ENCODE measurements at regions not wholly inside any gene's neighbourhood (a gene's known extent, or its start where the extent isn't known, plus 50 kb on each side); places are given as distances from the start of the nearest gene placed in this dataset.

DNA sequence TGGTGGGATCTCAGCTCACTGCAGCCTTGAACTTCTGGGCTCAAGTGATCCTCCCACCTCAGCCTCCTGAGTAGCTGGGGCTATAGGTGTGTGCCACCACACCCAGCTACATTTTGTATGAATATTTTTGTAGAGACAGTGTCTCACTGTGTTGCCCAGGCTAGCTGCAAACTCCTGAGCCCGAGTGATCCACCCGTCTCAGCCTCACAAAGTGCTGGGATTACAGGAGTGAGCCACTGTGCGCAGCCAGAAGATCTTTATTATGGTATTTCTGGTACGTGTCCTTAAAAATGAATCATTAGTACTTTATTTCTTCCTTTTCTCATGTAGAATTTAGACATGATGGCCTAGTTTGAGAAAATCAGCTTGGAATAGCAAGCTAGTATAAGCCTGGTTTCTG lies 153.3 kb downstream of the BCHE start:
- TF ChIP-seq, protein P1, sequence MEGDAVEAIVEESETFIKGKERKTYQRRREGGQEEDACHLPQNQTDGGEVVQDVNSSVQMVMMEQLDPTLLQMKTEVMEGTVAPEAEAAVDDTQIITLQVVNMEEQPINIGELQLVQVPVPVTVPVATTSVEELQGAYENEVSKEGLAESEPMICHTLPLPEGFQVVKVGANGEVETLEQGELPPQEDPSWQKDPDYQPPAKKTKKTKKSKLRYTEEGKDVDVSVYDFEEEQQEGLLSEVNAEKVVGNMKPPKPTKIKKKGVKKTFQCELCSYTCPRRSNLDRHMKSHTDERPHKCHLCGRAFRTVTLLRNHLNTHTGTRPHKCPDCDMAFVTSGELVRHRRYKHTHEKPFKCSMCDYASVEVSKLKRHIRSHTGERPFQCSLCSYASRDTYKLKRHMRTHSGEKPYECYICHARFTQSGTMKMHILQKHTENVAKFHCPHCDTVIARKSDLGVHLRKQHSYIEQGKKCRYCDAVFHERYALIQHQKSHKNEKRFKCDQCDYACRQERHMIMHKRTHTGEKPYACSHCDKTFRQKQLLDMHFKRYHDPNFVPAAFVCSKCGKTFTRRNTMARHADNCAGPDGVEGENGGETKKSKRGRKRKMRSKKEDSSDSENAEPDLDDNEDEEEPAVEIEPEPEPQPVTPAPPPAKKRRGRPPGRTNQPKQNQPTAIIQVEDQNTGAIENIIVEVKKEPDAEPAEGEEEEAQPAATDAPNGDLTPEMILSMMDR (IDR thresholded peaks at IDR 0.05 in 2 of 3, conservative IDR thresholded peaks at IDR 0.05 in 1 of 3; ENCODE audit: insufficient read depth in 2 of 3, low read depth in 1 of 3, low read length in 3 of 3), result no peak
- TF ChIP-seq YY1 (IDR thresholded peaks at IDR 0.05; ENCODE audit: borderline replicate concordance in 1 of 3, control insufficient read depth in 1 of 3, extremely low read depth in 1 of 3, insufficient read depth in 3 of 3, insufficient read length in 1 of 3, insufficient replicate concordance in 2 of 3, low read depth in 1 of 3, low read length in 2 of 3) (no peak), ZNF184 (CRISPR knock-in tag; IDR thresholded peaks at IDR 0.05) (no peak), JUNB (CRISPR knock-in tag; conservative IDR thresholded peaks at IDR 0.05) (no peak), ZNF696 (CRISPR knock-in tag; conservative IDR thresholded peaks at IDR 0.05) (no peak), LCOR (CRISPR knock-in tag; IDR thresholded peaks at IDR 0.05) (no peak), ZBTB34 (CRISPR knock-in tag; IDR thresholded peaks at IDR 0.05) (no peak), E2F5 (CRISPR knock-in tag; IDR thresholded peaks at IDR 0.05) (no peak), SMAD4 (CRISPR knock-in tag; conservative IDR thresholded peaks at IDR 0.05) (no peak), ZNF41 (CRISPR knock-in tag; conservative IDR thresholded peaks at IDR 0.05) (no peak), ZNF274 (IDR thresholded peaks at IDR 0.05; ENCODE audit: borderline replicate concordance, low read depth, low read length) (no peak), HDAC2 (IDR thresholded peaks at IDR 0.05) (no peak), POLR2A (conservative IDR thresholded peaks at IDR 0.05) (no peak)
- TF ChIP-seq, protein P2, sequence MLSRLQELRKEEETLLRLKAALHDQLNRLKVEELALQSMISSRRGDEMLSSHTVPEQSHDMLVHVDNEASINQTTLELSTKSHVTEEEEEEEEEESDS (CRISPR knock-in tag; IDR thresholded peaks at IDR 0.05), result no peak
